ENCODE measurements at regions not wholly inside any gene's neighbourhood (a gene's known extent, or its start where the extent isn't known, plus 50 kb on each side); places are given as distances from the start of the nearest gene placed in this dataset.

DNA sequence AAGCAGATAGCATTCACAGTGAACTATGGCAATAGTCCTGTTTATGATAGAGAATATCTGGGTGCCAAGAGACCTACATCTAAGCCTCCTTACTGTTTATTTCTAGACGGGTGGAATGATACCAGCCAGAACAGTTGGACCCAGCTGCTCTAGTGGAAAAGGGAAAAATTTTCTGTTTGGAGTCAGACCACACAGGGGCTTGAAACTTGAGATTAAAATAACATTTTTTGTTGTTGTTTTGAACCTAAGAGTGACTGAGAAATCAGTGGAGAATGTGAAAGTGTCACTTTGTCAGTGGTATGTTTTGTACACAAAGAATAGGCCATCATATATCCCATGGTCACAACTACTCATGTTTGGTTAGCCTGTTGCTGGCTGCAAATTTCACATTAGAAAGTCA is 105.7 kb downstream of the AGTR2 start:
- TF ChIP-seq MAFK (IDR thresholded peaks at IDR 0.05; ENCODE audit: low read depth, low read length), result no peak
- TF ChIP-seq POLR2A (IDR thresholded peaks at IDR 0.05; ENCODE audit: low read depth, low read length), result no peak
- no peak for TF ChIP-seq BHLHE40 (IDR thresholded peaks at IDR 0.05; ENCODE audit: low read depth, low read length)
- no peak for TF ChIP-seq CEBPB (IDR thresholded peaks at IDR 0.05; ENCODE audit: low read depth, low read length)
- TF ChIP-seq, protein P1, sequence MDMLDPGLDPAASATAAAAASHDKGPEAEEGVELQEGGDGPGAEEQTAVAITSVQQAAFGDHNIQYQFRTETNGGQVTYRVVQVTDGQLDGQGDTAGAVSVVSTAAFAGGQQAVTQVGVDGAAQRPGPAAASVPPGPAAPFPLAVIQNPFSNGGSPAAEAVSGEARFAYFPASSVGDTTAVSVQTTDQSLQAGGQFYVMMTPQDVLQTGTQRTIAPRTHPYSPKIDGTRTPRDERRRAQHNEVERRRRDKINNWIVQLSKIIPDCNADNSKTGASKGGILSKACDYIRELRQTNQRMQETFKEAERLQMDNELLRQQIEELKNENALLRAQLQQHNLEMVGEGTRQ (IDR thresholded peaks at IDR 0.05; ENCODE audit: low read depth, low read length), result no peak
- WGBS, 2 experiments (ENCODE audit: extremely low coverage in 2 of 2, insufficient read length in 1 of 2), result no CpG with 5 or more reads among the region's 1 CpG

More for the DNA sequence above, 105.7 kb downstream of the AGTR2 start:
- dilution Hi-C loops (cut with HindIII; ENCODE audit: low sequenced_read_pairs, unreplicated experiment), result no loop called here
- no peak overlapping the region for H2AFZ ChIP-seq (replicated peaks; ENCODE audit: low read length, poor library complexity)
- no peak overlapping the region for H3K4ac ChIP-seq (ENCODE audit: low read depth, low read length)
- ChIA-PET CTCF (no interaction called here), POLR2A (ENCODE audit: unreplicated experiment) (no interaction called here)
- H2BK120ac ChIP-seq (ENCODE audit: low read depth, low read length), result no peak overlapping the region
- H4K5ac ChIP-seq (ENCODE audit: low read depth, low read length), result no peak overlapping the region
- no peaks in the 10 kb centered on the region for H3K4me1 ChIP-seq (ENCODE audit: control insufficient read depth, insufficient read depth, low read length)
- H3K18ac ChIP-seq (ENCODE audit: low read depth, low read length), result no peak overlapping the region
- in situ Hi-C loops (cut with MboI; ENCODE audit: low sequenced_read_pairs), result no loop called here
- no peak overlapping the region for H4K8ac ChIP-seq (ENCODE audit: low read depth in 2 of 2, low read length in 2 of 2)
- no peaks in the 10 kb centered on the region for H3K36me3 ChIP-seq (ENCODE audit: control insufficient read depth, insufficient read depth, low read length)
- H2BK15ac ChIP-seq (ENCODE audit: low read depth, low read length), result no peak overlapping the region
- H4K20me1 ChIP-seq (ENCODE audit: insufficient read depth, low read length), result no peaks in the 10 kb centered on the region
- H3K4me2 ChIP-seq (ENCODE audit: low read depth, low read length), result no peak overlapping the region
- ATAC-seq (ENCODE audit: low read depth), result no peak
- H3K23ac ChIP-seq (ENCODE audit: low read depth, low read length), result no peak overlapping the region
- no peak overlapping the region for H4K91ac ChIP-seq (ENCODE audit: insufficient read depth, low read depth, low read length)
- H2BK5ac ChIP-seq (ENCODE audit: low read depth, low read length, poor library complexity, severe bottlenecking), result no peak overlapping the region
- intact Hi-C loops (cut with micrococcal nuclease), result no loop called here
- no peak overlapping the region for H2AK5ac ChIP-seq (ENCODE audit: low read depth, low read length)
- H2AK9ac ChIP-seq (replicated peaks; ENCODE audit: low read depth, low read length, poor library complexity), result no peak overlapping the region
- H3K9me3 ChIP-seq (ENCODE audit: control insufficient read depth, insufficient read depth, low read length), result no peaks in the 10 kb centered on the region
- H3K9ac ChIP-seq (ENCODE audit: low read depth, low read length), result no peak overlapping the region
- no peak overlapping the region for H3K56ac ChIP-seq (ENCODE audit: extremely low read depth, insufficient read depth, low read length)
- no peak overlapping the region for H3K14ac ChIP-seq (replicated peaks; ENCODE audit: low read depth, low read length)
- H3K79me1 ChIP-seq (ENCODE audit: low read depth in 1 of 2, low read length in 2 of 2), result no peaks in the 10 kb centered on the region
- BruUV-seq (replicated peaks), result no TSS peak
- no peak overlapping the region for H3K27ac ChIP-seq (ENCODE audit: insufficient read depth, low read length)
- no peaks in the 10 kb centered on the region for H3K27me3 ChIP-seq (ENCODE audit: control insufficient read depth, insufficient read depth, low read length)
- DNase-seq, result no peak
- H3K4me3 ChIP-seq (ENCODE audit: insufficient read depth, low read depth, low read length), result no peak overlapping the region
- no peak overlapping the region for H2BK20ac ChIP-seq (ENCODE audit: low read depth, low read length)
- H3K9me1 ChIP-seq (ENCODE audit: insufficient read depth, low read length), result no peaks in the 10 kb centered on the region

Measured in IMR-90 (cell line).